ENCODE measurements at regions not wholly inside any gene's neighbourhood (a gene's known extent, or its start where the extent isn't known, plus 50 kb on each side); places are given as distances from the start of the nearest gene placed in this dataset.

GRCh38 chr3:187558990-187559389 is 111.2 kb downstream of the SST start:
- no peak for TF ChIP-seq CTCF (IDR thresholded peaks at IDR 0.05)
- TF ChIP-seq POLR2A (IDR thresholded peaks at IDR 0.05), result no peak
- no peak for TF ChIP-seq EP300 (IDR thresholded peaks at IDR 0.05)
- TF ChIP-seq POLR2AphosphoS5 (IDR thresholded peaks at IDR 0.05), result no peak

Measured in suprapubic skin (tissue), 4 donors.